ENCODE measurements at regions not wholly inside any gene's neighbourhood (a gene's known extent, or its start where the extent isn't known, plus 50 kb on each side); places are given as distances from the start of the nearest gene placed in this dataset.

GRCh38 chr7:371779-372545 is 82.0 kb downstream of the FOXL3 start:
- DNase-seq, result no peak

DNA sequence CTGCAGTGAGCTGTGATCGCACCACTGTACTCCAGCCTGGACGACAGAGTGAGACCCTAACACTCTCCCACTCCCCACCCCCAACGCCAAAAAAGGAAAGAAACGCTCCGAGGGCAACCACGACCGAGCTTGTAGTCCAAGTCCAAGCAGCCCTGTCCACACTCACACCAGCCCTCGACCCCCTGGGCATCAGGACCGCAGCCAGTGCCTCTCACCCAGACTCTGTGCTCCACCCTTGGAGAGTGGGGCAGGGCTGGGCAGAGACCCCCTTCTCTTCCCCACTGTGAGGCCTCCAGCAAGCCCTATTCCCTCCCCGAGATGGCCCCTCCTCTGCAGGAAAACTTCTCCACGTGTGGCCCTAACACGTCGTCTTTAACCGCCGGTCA is 82.6 kb downstream of the FOXL3 start:
- DNase-seq, result no peak

- DNase-seq, result no peak
Observed at GRCh38 chr7:372932-373791, 83.2 kb downstream of the FOXL3 start.

DNA sequence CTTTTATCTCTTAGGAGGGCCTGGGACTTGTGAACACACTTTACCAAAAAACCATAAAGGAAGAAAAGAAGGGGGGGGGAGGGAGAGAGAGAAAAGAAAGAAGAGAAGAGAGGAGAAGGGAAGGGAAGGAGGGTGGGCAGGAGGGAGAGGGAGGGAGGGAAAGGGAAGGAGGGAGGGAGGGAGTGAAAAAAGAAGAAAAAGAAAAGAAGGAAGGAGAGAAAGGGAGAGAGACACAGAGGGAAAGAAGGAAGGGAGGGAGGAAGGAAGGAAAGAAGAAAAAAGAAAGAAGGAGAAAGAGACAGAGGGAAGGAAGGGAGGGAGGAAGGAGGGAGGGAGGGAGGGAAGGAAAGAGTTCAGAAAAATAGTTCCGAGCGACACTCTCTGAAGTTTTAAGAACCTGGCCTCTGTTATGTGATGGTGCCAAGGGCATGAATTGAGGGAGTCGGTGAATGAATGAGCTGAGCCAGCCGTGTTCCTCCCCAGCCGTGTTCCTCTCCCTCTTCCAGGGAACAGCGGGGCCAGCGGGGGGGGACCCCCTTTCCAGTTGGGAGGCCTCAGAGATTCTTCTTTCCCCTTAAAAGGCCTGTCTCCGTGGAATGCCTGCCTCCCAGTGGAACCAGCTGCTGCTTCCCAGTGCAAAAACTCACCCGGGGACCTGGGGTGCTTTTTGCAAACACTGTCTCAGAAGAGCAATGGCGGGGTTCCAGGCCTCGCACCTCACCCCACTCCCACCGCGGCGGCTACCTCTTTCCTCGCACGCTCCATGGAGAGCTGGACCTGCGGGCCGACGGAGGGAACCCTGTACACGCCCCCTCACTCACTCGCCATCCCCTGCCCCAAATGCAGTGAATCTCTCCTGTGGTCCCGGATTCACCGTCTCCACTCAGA is 84.1 kb downstream of the FOXL3 start:
- no peak for DNase-seq

GRCh38 chr7:374706-375311 is 84.8 kb downstream of the FOXL3 start:
- no peak for DNase-seq

- no peak for DNase-seq
Observed at GRCh38 chr7:375321-375831, 85.4 kb downstream of the FOXL3 start.

DNA sequence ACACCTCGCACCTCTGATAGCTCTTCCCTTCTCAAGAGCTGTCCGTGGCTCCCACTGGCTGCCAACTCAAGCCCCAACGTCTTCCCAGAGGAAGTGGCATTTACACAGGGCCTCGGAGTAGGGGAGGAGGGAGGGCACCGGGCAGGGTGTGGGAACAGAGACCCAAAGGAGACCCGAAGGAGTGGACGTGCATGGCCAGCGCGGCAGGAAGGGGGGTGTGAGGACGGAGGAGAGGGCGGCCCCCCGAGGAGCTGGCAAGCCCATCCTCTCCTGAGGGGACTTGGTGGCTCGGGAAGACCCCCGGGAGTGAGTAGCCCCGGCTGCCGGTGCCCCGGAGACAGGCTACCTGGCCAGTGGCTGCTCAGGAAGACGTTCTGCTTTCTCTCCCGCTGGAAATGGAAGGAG is 85.9 kb downstream of the FOXL3 start:
- no peak for DNase-seq

DNA sequence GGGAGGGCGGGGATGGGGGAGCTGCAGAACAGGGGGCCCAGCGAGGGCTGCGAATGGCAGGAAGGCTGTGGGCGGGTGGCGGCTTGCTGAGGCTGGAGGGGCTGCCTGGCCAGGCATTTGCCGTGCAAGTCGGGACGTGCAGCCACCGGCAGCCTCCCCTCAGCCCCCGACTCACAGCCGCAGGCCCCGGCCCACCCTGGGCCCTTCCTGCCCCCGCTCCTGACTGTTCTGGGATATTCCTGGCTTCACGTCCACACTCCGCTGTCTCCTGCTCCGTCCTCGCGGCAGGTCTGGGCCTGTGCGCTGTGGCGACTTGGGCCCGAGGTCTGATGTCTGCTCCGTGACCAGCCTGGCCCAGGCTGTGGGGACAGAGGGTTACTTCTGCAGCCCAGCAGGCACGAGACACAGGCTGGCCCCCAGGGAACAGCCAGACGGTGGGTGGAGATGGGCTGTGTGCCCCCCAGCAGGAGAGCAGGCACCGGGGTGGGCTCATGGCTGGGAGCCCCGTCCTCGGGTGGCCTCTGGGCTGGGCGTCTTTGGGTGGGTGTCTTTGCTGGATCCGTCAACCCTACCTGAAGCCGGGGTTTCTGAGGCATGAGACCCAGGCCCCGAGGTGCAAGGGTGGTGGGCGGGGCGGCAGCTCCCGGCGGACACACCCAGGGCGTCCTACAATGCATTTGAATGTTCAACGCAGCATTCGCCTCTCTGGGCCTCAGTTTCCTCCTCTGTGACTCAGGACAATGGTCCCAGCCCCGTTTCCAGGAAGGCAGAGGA is 86.5 kb downstream of the FOXL3 start:
- no peak for DNase-seq

DNA sequence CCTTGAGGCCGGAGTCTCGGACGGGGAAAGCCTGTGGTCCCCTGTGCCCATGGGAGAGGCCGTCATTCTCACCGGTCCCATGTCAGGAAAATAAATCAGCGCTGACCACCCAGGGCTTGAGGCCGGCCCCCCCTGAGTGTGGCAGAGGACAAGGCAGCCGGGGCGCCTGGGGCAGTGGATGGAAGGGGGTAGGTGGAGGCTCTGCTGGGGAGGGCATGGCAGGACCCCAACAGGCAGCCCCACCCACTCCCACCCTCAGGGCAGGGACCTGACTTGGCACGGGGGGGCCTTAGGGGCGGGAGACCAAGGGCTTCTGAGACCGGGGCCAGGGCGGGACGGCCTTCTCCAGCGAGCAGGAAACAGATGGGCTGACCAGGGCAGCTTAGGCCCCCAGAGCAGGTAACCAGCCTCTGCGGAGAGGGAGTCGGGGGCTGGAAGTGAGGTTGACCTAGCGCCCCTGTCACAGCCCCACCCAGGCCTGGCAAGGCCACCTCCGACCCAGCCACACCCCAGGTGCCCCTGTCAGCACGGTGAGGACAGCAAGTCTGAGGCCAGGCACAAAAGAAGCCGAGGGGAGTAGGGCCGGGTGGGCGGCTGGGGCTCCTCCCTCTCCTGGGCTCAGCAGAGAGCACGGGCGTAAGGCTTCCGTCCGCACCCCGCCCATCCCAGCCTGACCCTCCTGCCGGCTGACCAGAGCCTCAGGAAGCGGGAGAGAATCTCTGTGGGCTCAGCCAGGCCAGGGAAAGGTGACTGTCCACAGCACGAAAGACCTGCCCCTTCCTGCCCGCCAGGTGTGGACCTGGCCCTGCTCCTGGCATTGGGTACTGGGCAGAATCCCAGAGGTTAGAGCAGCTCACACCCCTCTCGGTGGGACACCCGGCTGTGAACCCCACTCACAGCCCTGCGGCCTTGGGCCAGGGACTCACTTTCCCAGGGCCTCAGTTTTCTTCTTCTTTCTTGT is 87.4 kb downstream of the FOXL3 start:
- no peak for DNase-seq

DNA sequence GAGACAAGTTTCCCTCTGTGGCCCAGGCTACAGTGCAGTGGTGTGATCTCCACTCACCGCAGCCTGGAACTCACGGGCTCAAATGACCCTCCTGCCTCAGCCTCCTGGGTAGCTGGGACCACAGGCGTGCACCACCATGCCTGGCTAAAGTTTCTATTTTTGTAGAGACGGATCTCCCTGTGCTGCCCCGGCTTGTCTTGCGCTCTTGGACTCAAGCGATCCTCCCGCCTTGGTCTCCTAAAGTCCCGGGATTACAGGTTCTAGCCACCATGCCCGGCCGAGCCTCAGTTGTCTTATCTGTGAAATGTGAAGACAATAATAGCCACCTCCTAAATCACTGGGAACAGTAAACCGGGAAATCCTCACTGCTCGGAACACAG is 88.1 kb downstream of the FOXL3 start:
- no peak for DNase-seq

DNA sequence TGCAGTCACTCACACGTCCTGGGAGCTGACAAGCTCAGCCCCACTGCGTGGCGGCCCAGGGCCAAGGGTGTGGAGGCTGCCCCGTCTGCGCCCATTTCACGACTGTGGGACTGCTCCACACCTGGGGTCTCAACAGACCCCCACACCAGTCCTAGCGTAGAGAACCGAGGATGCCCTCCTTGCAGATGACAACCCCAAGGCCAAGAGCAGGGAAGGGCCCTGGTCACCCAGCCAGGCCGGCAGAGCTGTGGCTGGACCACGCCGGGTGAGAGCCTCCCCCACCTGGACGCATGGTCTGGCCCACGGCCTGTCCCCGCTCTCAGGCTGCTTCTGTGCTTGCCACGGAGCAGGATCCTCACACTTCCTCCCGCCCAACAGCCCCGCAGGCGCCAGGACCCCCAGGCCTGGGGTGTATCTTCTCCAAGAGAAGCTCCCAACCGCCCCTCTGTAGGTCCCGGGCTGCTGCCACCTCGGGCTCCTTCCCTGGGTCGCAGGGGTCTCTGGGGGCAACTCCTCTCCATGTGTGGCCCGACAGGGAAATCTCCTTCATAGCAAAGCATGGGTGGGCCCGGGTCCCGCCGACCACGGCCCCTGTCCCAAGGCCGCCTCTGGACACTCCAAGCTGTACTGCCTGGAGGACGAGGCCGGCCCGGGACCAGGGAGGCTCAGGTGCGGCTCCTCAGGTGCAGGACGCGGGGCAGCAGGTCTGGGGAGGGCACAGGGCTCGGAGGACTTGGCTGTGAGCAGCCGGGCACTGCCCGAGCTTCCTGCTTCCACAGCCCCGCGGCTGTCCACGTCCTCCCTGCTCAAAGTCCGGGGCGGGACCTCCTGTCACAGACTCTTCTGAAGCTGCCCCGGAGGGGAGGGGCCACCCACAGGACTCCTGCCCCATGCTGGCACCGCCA is 88.8 kb downstream of the FOXL3 start:
- no peak for DNase-seq

DNA sequence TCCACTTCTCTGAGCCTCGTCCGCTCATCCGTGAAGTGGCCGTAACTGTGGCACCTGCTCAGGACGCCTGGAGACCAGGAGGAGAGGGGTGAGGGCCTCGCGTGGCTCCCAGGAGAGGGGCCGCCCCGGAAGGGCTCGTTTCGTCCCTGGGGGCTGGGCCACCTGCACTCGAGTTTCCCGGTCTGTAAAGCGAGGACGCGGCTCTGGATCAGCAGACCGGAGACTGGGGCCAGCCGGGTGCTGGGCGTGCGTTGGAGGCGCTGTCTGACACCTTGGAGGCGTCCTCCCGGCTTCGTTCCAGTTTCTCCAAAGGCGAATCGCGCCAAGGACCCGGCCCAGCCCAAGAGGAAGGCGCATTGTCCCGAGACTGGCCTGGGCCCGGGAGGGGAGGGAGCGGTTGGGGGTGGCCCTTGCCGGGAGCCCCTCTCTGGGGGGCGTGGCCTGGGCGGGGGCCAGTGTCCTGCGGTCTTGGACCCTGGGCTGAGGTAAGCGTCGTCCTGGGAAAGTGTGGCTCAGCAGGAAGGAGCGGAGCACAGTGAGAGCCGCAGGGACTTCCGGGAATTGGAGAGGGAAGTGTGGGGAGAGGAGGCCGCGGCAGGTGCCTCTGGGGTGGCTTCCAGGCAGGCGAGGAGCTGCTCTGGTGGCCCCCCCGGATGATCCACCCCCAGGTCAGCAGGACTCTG is 89.6 kb downstream of the FOXL3 start:
- DNase-seq, result no peak

DNA sequence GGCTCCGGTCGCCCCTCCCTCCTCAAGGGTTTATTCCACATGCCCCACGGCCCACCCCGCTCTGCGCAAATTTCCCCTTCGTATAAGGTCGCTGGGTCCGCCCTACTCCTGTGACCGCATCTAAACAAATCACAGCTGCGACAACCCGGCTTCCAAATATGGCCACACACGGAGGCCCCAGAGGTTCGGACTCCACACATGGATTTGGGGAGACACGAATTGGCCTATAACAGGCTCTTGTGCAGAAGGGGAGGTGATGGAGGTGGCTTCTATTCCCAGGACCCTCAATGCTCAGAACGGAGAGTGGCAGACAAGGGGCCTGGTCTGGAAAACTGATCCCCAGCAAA is 90.1 kb downstream of the FOXL3 start:
- DNase-seq, result no peak

DNA sequence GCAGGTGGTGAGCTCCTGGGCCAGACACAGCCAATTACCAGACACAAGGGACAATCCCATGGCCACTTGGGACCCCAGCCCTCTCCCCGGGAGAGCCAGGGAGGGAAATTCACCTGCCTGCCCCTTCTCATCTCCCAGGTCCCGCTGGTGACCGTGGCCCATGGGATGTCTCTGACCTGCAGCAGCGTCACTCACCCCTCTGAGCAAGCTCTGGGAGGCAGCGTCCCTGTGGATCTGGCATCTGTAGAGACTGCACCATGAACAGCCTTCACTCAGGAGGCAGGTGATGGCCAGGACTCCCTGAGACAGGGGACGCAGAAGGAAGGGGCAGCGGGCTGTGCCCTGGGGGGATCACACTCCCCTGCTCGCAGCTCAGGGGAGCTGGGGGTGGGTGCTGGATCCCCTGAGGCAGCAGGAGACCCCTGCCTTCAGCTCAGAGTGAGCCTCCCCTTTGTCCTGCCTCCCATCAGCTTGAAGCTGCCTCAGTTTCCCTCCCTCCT is 90.8 kb downstream of the FOXL3 start:
- DNase-seq, result no peak

DNA sequence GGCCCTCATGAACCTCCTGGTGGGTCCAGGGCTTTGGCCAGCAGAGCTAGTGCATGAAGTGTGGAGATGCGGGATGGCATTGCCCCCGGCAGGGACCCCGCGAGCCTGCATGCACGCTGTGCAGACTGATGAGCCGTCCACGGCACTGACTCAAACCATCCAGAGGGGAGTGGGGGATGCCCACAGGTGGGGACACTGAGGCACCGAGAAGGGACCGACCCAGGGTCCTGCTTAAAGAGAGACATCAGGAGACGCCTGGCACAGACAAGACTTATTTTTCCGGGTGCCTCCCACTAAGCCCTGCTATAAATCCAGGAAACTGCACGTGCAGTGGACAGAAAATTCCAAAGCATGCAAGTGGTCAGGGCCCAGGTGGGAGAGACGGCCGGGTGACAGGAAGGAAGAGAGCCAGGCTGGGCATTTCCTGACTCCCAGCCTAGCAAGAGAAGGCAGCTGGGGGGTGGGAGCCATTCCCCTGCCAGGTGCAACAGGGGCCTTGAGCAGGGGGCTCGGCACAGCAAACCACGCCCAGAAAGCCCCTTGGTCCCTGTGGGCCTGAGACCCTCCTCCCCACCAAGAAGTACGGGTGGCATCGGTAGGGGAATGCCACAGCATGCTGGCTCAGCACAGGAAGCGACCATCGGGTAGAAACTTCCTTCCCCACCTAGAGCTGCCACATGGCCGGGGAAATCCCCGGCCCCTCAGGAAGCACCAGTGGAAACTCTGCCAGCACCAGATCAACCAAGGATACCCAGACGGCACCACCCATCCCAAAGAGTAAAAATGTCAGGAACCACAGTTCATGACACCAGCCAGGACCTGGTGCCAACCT is 91.5 kb downstream of the FOXL3 start:
- DNase-seq, result no peak

- no peak for DNase-seq
Observed at GRCh38 chr7:382043-382400, 92.1 kb downstream of the FOXL3 start.

GRCh38 chr7:386385-386784 is 96.4 kb downstream of the FOXL3 start:
- DNase-seq, result no peak
